ENCODE measurements at regions not wholly inside any gene's neighbourhood (a gene's known extent, or its start where the extent isn't known, plus 50 kb on each side); places are given as distances from the start of the nearest gene placed in this dataset.

GRCh38 chr13:34056733-34057258 lies 238.8 kb downstream of the RFC3 start:
- H3K36me3 ChIP-seq (ENCODE audit: control insufficient read depth in 1 of 2, insufficient read depth in 2 of 2, low read length in 2 of 2) = no peaks in the 10 kb centered on the region
- POLR2A ChIA-PET = interaction anchor here (0.5 kb wide), 1 partner anchor 94 kb away, joined by 5 read pairs; no protein-coding TSS in a partner anchor
- no peak overlapping the region for H3K9ac ChIP-seq (ENCODE audit: low read length)
- no peak overlapping the region for H3K4me2 ChIP-seq (ENCODE audit: low read length)
- DNase-seq (ENCODE audit: low read depth, low spot score) (no peak), ATAC-seq (no peak)
- no peak overlapping the region for H3K4me3 ChIP-seq (replicated peaks in 1 of 2; ENCODE audit: low read depth in 1 of 2, low read length in 2 of 2)
- H4K20me1 ChIP-seq (ENCODE audit: insufficient read depth) = no peaks in the 10 kb centered on the region
- H3K9me3 ChIP-seq (ENCODE audit: control insufficient read depth in 1 of 2, insufficient read depth in 1 of 2, low read depth in 1 of 2, low read length in 2 of 2) = no peaks in the 10 kb centered on the region
- no peaks in the 10 kb centered on the region for H3K4me1 ChIP-seq (ENCODE audit: control insufficient read depth in 1 of 2, insufficient read depth in 2 of 2, low read length in 2 of 2)
- intact Hi-C loops (cut with micrococcal nuclease) = no loop called here
- no peaks in the 10 kb centered on the region for H3K27me3 ChIP-seq (ENCODE audit: insufficient read depth, low read length)
- CTCF ChIA-PET = no interaction called here
- RAD21 ChIA-PET (ENCODE audit: low non-redundant PET in 1 of 2, low total read pairs in 2 of 2, uncharacterized antibody in 2 of 2, unreplicated experiment in 2 of 2) = no interaction called here
- H3K9me2 ChIP-seq (ENCODE audit: insufficient read depth) = no peaks in the 10 kb centered on the region
- no TSS peak for BruUV-seq (replicated peaks)
- no peak for TF ChIP-seq ZFX (IDR thresholded peaks at IDR 0.05)
- TF ChIP-seq REST (IDR thresholded peaks at IDR 0.05; ENCODE audit: low read depth) = no peak
- no peak for TF ChIP-seq SP1 (IDR thresholded peaks at IDR 0.05; ENCODE audit: low read depth)
- no peak for TF ChIP-seq CEBPB (IDR thresholded peaks at IDR 0.05; ENCODE audit: low read depth)
- TF ChIP-seq JUND (IDR thresholded peaks at IDR 0.05) = no peak
- TF ChIP-seq EZH2phosphoT487 (IDR thresholded peaks at IDR 0.05; ENCODE audit: borderline replicate concordance) = no peak
- TF ChIP-seq, protein P1, sequence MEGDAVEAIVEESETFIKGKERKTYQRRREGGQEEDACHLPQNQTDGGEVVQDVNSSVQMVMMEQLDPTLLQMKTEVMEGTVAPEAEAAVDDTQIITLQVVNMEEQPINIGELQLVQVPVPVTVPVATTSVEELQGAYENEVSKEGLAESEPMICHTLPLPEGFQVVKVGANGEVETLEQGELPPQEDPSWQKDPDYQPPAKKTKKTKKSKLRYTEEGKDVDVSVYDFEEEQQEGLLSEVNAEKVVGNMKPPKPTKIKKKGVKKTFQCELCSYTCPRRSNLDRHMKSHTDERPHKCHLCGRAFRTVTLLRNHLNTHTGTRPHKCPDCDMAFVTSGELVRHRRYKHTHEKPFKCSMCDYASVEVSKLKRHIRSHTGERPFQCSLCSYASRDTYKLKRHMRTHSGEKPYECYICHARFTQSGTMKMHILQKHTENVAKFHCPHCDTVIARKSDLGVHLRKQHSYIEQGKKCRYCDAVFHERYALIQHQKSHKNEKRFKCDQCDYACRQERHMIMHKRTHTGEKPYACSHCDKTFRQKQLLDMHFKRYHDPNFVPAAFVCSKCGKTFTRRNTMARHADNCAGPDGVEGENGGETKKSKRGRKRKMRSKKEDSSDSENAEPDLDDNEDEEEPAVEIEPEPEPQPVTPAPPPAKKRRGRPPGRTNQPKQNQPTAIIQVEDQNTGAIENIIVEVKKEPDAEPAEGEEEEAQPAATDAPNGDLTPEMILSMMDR (IDR thresholded peaks at IDR 0.05 in 2 of 3, conservative IDR thresholded peaks at IDR 0.05 in 1 of 3; ENCODE audit: borderline replicate concordance in 1 of 3, insufficient read depth in 1 of 3, low read depth in 2 of 3, low read length in 2 of 3) = no peak
- TF ChIP-seq FOSL1 (IDR thresholded peaks at IDR 0.05; ENCODE audit: low read depth) = no peak
- TF ChIP-seq MAX (IDR thresholded peaks at IDR 0.05) = no peak
- TF ChIP-seq EZH2 (IDR thresholded peaks at IDR 0.05) = no peak
- TF ChIP-seq POLR2AphosphoS5 (IDR thresholded peaks at IDR 0.05; ENCODE audit: low read depth, low read length) = no peak
- no peak for TF ChIP-seq SIN3A (IDR thresholded peaks at IDR 0.05; ENCODE audit: low read depth)
- TF ChIP-seq ELF1 (IDR thresholded peaks at IDR 0.05; ENCODE audit: borderline replicate concordance, low read depth) = no peak
- no peak for TF ChIP-seq YY1 (IDR thresholded peaks at IDR 0.05; ENCODE audit: extremely low read depth, insufficient replicate concordance, low read depth, low read length)
- no peak for TF ChIP-seq POLR2A (IDR thresholded peaks at IDR 0.05; ENCODE audit: borderline replicate concordance, extremely low read depth, insufficient read depth, insufficient read length)
- no peak for TF ChIP-seq EGR1 (IDR thresholded peaks at IDR 0.05; ENCODE audit: low read depth)
- TF ChIP-seq ZNF274 (IDR thresholded peaks at IDR 0.05; ENCODE audit: low read depth, low read length) = no peak
- TF ChIP-seq RAD21 (IDR thresholded peaks at IDR 0.05; ENCODE audit: low read depth) = no peak
- TF ChIP-seq, protein P2, sequence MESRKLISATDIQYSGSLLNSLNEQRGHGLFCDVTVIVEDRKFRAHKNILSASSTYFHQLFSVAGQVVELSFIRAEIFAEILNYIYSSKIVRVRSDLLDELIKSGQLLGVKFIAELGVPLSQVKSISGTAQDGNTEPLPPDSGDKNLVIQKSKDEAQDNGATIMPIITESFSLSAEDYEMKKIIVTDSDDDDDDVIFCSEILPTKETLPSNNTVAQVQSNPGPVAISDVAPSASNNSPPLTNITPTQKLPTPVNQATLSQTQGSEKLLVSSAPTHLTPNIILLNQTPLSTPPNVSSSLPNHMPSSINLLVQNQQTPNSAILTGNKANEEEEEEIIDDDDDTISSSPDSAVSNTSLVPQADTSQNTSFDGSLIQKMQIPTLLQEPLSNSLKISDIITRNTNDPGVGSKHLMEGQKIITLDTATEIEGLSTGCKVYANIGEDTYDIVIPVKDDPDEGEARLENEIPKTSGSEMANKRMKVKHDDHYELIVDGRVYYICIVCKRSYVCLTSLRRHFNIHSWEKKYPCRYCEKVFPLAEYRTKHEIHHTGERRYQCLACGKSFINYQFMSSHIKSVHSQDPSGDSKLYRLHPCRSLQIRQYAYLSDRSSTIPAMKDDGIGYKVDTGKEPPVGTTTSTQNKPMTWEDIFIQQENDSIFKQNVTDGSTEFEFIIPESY (IDR thresholded peaks at IDR 0.05; ENCODE audit: extremely low read depth, insufficient replicate concordance, low read length) = no peak
- TF ChIP-seq CBX3 (IDR thresholded peaks at IDR 0.05; ENCODE audit: low read depth) = no peak
- no peak overlapping the region for H3K27ac ChIP-seq (ENCODE audit: low read depth, low read length)
- H3K79me2 ChIP-seq (ENCODE audit: insufficient read depth, low read length) = no peaks in the 10 kb centered on the region
- H2AFZ ChIP-seq (ENCODE audit: low read depth, low read length, poor library complexity, severe bottlenecking) = no peak overlapping the region
